ENCODE measurements at regions not wholly inside any gene's neighbourhood (a gene's known extent, or its start where the extent isn't known, plus 50 kb on each side); places are given as distances from the start of the nearest gene placed in this dataset.

DNA sequence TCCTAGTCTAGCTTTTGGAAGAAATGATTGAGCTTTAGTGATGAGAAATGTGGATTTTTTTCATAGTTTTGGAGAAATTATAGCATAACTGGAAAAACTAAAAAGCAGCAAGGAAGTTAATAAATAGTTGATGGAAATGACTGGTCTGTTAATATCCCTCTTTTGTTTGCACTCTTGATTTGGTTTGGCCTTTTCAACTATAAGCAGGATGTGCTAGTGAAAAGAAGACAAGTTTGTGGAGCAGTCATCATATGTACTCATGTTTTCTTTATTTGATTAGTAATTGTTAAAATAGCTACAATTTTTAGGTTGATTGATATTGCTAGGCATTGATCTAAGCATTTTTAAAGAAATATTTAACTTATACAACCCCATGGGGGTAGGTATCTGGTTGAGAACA lies 374.7 kb downstream of the TAF11L14 start:
- Histone ChIP-seq H3K27me3 (ENCODE audit: insufficient read depth) (no peaks in the 10 kb centered on the region), H3K4me1 (ENCODE audit: insufficient read depth) (no peaks in the 10 kb centered on the region), H4K20me1 (replicated peaks; ENCODE audit: insufficient read depth) (no peaks in the 10 kb centered on the region), H3K79me2 (replicated peaks; ENCODE audit: insufficient read depth) (no peaks in the 10 kb centered on the region), H3K36me3 (ENCODE audit: insufficient read depth) (no peaks in the 10 kb centered on the region), H3F3A (replicated peaks; ENCODE audit: low read depth) (no peaks in the 10 kb centered on the region), H3K9me2 (ENCODE audit: insufficient read depth) (no peaks in the 10 kb centered on the region), H3K4me3 (no peak overlapping the region), H2AFZ (no peak overlapping the region), H3K4me2 (no peak overlapping the region), H3K27ac (ENCODE audit: low read depth) (no peak overlapping the region)
- Mint-ChIP-seq H3K27ac (no peak overlapping the region), H3K9me3 (peaks cover 19% of the 10 kb centered on the region), H3K4me3 (no peak overlapping the region), H3K27me3 (ENCODE audit: insufficient read depth, low read depth, poor library complexity) (no peaks in the 10 kb centered on the region), H3K36me3 (ENCODE audit: low read depth) (peaks cover 8% of the 10 kb centered on the region; the same call in 1 of the 3 replicates), H3K4me1 (no peaks in the 10 kb centered on the region)
- no peak for DNase-seq (ENCODE audit: low spot score)
- ATAC-seq = no peak
- TF ChIP-seq EZH2phosphoT487 (IDR thresholded peaks at IDR 0.05; ENCODE audit: unreplicated experiment) (no peak), STAT1 (IDR thresholded peaks at IDR 0.05; ENCODE audit: unreplicated experiment) (no peak), JUNB (IDR thresholded peaks at IDR 0.05; ENCODE audit: unreplicated experiment) (no peak), NANOG (IDR thresholded peaks at IDR 0.05; ENCODE audit: borderline replicate concordance) (no peak), CREB1 (CRISPR knock-in tag; IDR thresholded peaks at IDR 0.05; ENCODE audit: low read depth) (no peak), POLR2AphosphoS5 (IDR thresholded peaks at IDR 0.05; ENCODE audit: low read depth) (no peak)
- TF ChIP-seq, protein P1, sequence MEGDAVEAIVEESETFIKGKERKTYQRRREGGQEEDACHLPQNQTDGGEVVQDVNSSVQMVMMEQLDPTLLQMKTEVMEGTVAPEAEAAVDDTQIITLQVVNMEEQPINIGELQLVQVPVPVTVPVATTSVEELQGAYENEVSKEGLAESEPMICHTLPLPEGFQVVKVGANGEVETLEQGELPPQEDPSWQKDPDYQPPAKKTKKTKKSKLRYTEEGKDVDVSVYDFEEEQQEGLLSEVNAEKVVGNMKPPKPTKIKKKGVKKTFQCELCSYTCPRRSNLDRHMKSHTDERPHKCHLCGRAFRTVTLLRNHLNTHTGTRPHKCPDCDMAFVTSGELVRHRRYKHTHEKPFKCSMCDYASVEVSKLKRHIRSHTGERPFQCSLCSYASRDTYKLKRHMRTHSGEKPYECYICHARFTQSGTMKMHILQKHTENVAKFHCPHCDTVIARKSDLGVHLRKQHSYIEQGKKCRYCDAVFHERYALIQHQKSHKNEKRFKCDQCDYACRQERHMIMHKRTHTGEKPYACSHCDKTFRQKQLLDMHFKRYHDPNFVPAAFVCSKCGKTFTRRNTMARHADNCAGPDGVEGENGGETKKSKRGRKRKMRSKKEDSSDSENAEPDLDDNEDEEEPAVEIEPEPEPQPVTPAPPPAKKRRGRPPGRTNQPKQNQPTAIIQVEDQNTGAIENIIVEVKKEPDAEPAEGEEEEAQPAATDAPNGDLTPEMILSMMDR (conservative IDR thresholded peaks at IDR 0.05; ENCODE audit: low read depth in 2 of 2) = no peak
- TF ChIP-seq, protein P2, sequence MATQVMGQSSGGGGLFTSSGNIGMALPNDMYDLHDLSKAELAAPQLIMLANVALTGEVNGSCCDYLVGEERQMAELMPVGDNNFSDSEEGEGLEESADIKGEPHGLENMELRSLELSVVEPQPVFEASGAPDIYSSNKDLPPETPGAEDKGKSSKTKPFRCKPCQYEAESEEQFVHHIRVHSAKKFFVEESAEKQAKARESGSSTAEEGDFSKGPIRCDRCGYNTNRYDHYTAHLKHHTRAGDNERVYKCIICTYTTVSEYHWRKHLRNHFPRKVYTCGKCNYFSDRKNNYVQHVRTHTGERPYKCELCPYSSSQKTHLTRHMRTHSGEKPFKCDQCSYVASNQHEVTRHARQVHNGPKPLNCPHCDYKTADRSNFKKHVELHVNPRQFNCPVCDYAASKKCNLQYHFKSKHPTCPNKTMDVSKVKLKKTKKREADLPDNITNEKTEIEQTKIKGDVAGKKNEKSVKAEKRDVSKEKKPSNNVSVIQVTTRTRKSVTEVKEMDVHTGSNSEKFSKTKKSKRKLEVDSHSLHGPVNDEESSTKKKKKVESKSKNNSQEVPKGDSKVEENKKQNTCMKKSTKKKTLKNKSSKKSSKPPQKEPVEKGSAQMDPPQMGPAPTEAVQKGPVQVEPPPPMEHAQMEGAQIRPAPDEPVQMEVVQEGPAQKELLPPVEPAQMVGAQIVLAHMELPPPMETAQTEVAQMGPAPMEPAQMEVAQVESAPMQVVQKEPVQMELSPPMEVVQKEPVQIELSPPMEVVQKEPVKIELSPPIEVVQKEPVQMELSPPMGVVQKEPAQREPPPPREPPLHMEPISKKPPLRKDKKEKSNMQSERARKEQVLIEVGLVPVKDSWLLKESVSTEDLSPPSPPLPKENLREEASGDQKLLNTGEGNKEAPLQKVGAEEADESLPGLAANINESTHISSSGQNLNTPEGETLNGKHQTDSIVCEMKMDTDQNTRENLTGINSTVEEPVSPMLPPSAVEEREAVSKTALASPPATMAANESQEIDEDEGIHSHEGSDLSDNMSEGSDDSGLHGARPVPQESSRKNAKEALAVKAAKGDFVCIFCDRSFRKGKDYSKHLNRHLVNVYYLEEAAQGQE (IDR thresholded peaks at IDR 0.05; ENCODE audit: unreplicated experiment) = no peak

DNA sequence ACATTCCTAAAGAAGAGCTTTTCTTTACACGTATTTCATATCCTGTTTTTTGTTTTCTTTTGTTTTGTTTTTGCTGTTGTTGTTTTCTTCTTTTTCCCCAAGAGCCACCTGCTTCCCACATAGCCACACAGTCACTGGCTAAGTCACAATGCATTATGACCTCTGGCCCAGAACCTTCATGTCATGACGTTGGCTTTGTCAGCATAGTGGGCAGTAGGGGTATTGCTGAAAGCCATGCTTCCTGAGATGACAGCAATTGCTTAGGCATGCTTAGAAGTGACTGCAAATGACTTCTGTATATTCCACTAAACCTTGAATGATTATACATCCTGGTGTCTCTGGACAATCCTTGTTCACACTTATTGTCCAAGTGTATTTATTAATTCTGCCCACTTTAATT lies 375.8 kb downstream of the TAF11L14 start:
- Mint-ChIP-seq H3K9me3 (peaks cover 17% of the 10 kb centered on the region), H3K36me3 (ENCODE audit: low read depth) (peaks cover 8% of the 10 kb centered on the region; the same call in 1 of the 3 replicates), H3K27me3 (ENCODE audit: insufficient read depth, low read depth, poor library complexity) (no peaks in the 10 kb centered on the region), H3K27ac (no peak overlapping the region), H3K4me1 (no peaks in the 10 kb centered on the region), H3K4me3 (no peak overlapping the region)
- no peaks in the 10 kb centered on the region for H3K4me1 ChIP-seq (ENCODE audit: insufficient read depth)
- H4K20me1 ChIP-seq (replicated peaks; ENCODE audit: insufficient read depth) = no peaks in the 10 kb centered on the region
- H3K79me2 ChIP-seq (replicated peaks; ENCODE audit: insufficient read depth) = no peaks in the 10 kb centered on the region
- H3K27ac ChIP-seq (ENCODE audit: low read depth) = no peak overlapping the region
- no peaks in the 10 kb centered on the region for H3K27me3 ChIP-seq (ENCODE audit: insufficient read depth)
- no peaks in the 10 kb centered on the region for H3F3A ChIP-seq (replicated peaks; ENCODE audit: low read depth)
- H3K4me3 ChIP-seq = no peak overlapping the region
- H3K4me2 ChIP-seq = no peak overlapping the region
- DNase-seq (ENCODE audit: low spot score) (peak; percentile 53), ATAC-seq (peak; percentile 60)
- H2AFZ ChIP-seq = no peak overlapping the region
- no peaks in the 10 kb centered on the region for H3K36me3 ChIP-seq (ENCODE audit: insufficient read depth)
- H3K9me2 ChIP-seq (ENCODE audit: insufficient read depth) = no peaks in the 10 kb centered on the region
- no peak for TF ChIP-seq NANOG (IDR thresholded peaks at IDR 0.05; ENCODE audit: borderline replicate concordance)
- no peak for TF ChIP-seq EZH2phosphoT487 (IDR thresholded peaks at IDR 0.05; ENCODE audit: unreplicated experiment)
- TF ChIP-seq ZNF114 (CRISPR knock-in tag; IDR thresholded peaks at IDR 0.05) = no peak
- TF ChIP-seq, protein P3, sequence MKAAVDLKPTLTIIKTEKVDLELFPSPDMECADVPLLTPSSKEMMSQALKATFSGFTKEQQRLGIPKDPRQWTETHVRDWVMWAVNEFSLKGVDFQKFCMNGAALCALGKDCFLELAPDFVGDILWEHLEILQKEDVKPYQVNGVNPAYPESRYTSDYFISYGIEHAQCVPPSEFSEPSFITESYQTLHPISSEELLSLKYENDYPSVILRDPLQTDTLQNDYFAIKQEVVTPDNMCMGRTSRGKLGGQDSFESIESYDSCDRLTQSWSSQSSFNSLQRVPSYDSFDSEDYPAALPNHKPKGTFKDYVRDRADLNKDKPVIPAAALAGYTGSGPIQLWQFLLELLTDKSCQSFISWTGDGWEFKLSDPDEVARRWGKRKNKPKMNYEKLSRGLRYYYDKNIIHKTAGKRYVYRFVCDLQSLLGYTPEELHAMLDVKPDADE (IDR thresholded peaks at IDR 0.05) = no peak
- TF ChIP-seq, protein P1 (conservative IDR thresholded peaks at IDR 0.05; ENCODE audit: low read depth in 2 of 2) = peak in 1 of 2 experiments; percentile 38; a peak in 2 of 4 replicates
